HG03064 (cell line): ENCODE measurements at regions not wholly inside any gene's neighbourhood (a gene's known extent, or its start where the extent isn't known, plus 50 kb on each side); places are given as distances from the start of the nearest gene placed in this dataset.

Source experiments
- ATAC-seq: cut with Tn5 transposase; IDR thresholded peaks from one replicate; pipeline ENCODE4 v1.9.1; 2021; ENCODE audit warnings: low read depth; ENCODE audit not compliant: unreplicated experiment

- no peak for ATAC-seq
Observed at GRCh38 chr22:49592780-49593501, 234.7 kb downstream of the BRD1 start.

GRCh38 chr22:49590851-49591445 lies 236.7 kb downstream of the BRD1 start:
- ATAC-seq = no peak

- ATAC-seq = no peak
Observed at GRCh38 chr22:49590381-49590780, 237.3 kb downstream of the BRD1 start.

- no peak for ATAC-seq
Observed at GRCh38 chr22:49589811-49590210, 237.9 kb downstream of the BRD1 start.

GRCh38 chr22:49589301-49589700 lies 238.4 kb downstream of the BRD1 start:
- no peak for ATAC-seq

GRCh38 chr22:49588739-49589138 lies 238.9 kb downstream of the BRD1 start:
- no peak for ATAC-seq

- no peak for ATAC-seq
Observed at GRCh38 chr22:49587987-49588386, 239.7 kb downstream of the BRD1 start.

GRCh38 chr22:49587421-49587820 lies 240.3 kb downstream of the BRD1 start:
- ATAC-seq = no peak

GRCh38 chr22:49586873-49587272 lies 240.8 kb downstream of the BRD1 start:
- no peak for ATAC-seq

GRCh38 chr22:49586244-49586748 lies 241.4 kb downstream of the BRD1 start:
- ATAC-seq = no peak

GRCh38 chr22:49585461-49586243 lies 242.0 kb downstream of the BRD1 start:
- no peak for ATAC-seq

GRCh38 chr22:49583886-49584505 lies 243.7 kb downstream of the BRD1 start:
- ATAC-seq = no peak

GRCh38 chr22:49583341-49583740 lies 244.3 kb downstream of the BRD1 start:
- ATAC-seq = no peak

GRCh38 chr22:49582678-49583077 lies 245.0 kb downstream of the BRD1 start:
- no peak for ATAC-seq

GRCh38 chr22:49582181-49582580 lies 245.5 kb downstream of the BRD1 start:
- no peak for ATAC-seq

GRCh38 chr22:49580024-49580423 lies 247.6 kb downstream of the BRD1 start:
- ATAC-seq = no peak

- ATAC-seq = no peak
Observed at GRCh38 chr22:49577168-49578060, 250.3 kb downstream of the BRD1 start.

- no peak for ATAC-seq
Observed at GRCh38 chr22:49576241-49577141, 251.2 kb downstream of the BRD1 start.

GRCh38 chr22:49575703-49576081 lies 252.0 kb downstream of the BRD1 start:
- ATAC-seq = no peak
